ENCODE measurements at regions not wholly inside any gene's neighbourhood (a gene's known extent, or its start where the extent isn't known, plus 50 kb on each side); places are given as distances from the start of the nearest gene placed in this dataset.

- DNase-seq, result no peak
- Histone ChIP-seq H3K36me3 (replicated peaks) (no peaks in the 10 kb centered on the region), H3K4me3 (ENCODE audit: low read depth, low read length) (no peak overlapping the region), H3K27me3 (replicated peaks) (no peaks in the 10 kb centered on the region), H3K27ac (no peak overlapping the region)
- in situ Hi-C loops (cut with HindIII; ENCODE audit: low pct_ligation_motif_present, low sequenced_read_pairs), result no loop called here
- TF ChIP-seq CTCF (IDR thresholded peaks at IDR 0.05; ENCODE audit: low read depth, low read length, missing control alignments), result no peak
Observed at GRCh38 chr14:71175491-71175890, 268.2 kb downstream of the PCNX1 start.

DNA sequence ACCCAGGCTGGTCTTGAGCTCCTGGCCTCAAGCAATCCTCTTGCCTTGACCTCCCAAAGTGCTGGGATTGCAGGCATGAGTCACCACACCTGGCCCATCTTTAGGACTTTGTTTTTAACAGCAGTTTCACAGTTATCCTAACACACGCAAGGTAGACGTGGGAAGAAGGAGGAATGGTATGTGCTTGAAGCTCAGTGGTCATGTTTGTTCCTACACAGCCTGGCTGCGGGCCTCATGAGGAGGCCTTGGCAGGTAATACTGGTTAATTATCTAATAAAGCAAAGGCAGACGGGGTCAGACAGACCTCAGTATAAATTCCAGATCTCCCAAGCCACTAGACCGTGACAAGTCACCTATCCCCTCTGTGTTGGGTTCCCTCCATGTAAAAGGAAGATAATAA is 271.8 kb downstream of the PCNX1 start:
- H3K27me3 ChIP-seq (replicated peaks), result no peaks in the 10 kb centered on the region
- in situ Hi-C loops (cut with HindIII; ENCODE audit: low pct_ligation_motif_present, low sequenced_read_pairs), result no loop called here
- H3K36me3 ChIP-seq (replicated peaks), result no peaks in the 10 kb centered on the region
- DNase-seq, result no peak
- H3K27ac ChIP-seq, result no peak overlapping the region
- no peak overlapping the region for H3K4me3 ChIP-seq (ENCODE audit: low read depth, low read length)
- TF ChIP-seq CTCF (IDR thresholded peaks at IDR 0.05; ENCODE audit: low read depth, low read length, missing control alignments), result no peak

DNA sequence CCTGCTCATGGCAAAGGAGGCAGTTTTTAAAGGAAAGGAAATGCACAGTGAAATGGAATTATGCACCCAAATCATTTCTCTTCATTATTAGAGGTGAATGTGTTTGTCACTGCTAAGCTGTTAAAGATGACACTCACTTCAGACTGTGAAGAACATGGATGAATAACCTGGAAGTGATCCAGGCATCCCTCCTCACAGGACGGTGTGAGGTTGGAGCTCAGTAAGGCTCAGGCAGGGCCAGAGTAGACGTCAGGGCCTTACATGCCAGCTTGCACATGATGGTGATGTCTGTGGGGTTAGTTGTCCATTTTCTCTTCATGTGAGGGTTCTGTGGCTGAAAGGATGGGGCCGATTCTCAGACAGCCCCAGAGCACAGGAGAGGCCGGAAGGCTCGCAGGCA is 273.1 kb downstream of the PCNX1 start:
- no peak for TF ChIP-seq CTCF (IDR thresholded peaks at IDR 0.05; ENCODE audit: low read depth, low read length, missing control alignments)
- no peak for DNase-seq
- in situ Hi-C loops (cut with HindIII; ENCODE audit: low pct_ligation_motif_present, low sequenced_read_pairs), result no loop called here
- H3K36me3 ChIP-seq (replicated peaks), result no peaks in the 10 kb centered on the region
- no peak overlapping the region for H3K4me3 ChIP-seq (ENCODE audit: low read depth, low read length)
- no peak overlapping the region for H3K27ac ChIP-seq
- H3K27me3 ChIP-seq (replicated peaks), result no peaks in the 10 kb centered on the region

GRCh38 chr14:71181215-71182003 is 274.1 kb downstream of the PCNX1 start:
- TF ChIP-seq CTCF (IDR thresholded peaks at IDR 0.05; ENCODE audit: low read depth, low read length, missing control alignments), result no peak
- H3K27ac ChIP-seq, result no peak overlapping the region
- no peaks in the 10 kb centered on the region for H3K27me3 ChIP-seq (replicated peaks)
- DNase-seq, result no peak
- in situ Hi-C loops (cut with HindIII; ENCODE audit: low pct_ligation_motif_present, low sequenced_read_pairs), result no loop called here
- no peaks in the 10 kb centered on the region for H3K36me3 ChIP-seq (replicated peaks)
- H3K4me3 ChIP-seq (ENCODE audit: low read depth, low read length), result no peak overlapping the region

DNA sequence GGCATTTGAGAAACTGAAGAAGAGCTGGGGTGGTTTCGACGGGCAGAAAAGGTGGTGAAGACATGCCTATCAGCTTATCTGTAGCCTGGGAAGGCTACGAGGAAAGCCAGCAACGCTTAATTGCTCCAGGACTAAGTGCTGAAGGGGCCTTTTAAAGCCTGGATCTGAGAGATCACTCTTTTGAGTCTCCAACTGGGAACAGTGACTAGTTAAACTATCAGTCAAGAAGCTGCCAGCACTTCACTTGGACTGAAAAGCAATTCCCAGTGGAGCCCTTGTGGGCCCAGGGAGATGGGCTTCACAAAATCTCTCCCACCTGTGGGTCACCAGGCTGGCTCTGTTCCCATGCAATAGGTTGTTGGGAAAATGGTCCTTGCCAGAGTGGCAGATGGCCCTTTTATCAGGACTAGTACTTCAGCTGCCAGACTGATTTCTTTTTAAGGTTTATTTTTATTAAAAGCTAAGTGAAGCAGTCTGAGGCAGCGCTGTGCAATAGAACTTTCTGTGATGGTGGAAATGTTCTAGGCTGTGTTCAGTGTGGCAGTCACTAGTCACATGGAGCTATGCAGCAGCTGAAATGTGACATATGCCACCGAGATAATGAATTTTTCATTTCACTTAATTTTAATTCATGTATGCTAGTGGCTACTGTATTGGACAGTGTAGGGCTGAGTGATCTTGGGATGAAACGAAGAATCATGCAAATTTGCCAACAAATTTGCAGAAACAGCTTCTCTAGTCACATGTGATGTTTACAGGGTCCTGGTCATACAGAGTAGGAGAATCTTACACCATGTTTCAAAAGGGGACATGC is 276.8 kb downstream of the PCNX1 start:
- Histone ChIP-seq H3K27ac (no peak overlapping the region), H3K27me3 (replicated peaks) (no peaks in the 10 kb centered on the region), H3K36me3 (replicated peaks) (no peaks in the 10 kb centered on the region), H3K4me3 (ENCODE audit: low read depth, low read length) (no peak overlapping the region)
- in situ Hi-C loops (cut with HindIII; ENCODE audit: low pct_ligation_motif_present, low sequenced_read_pairs), result no loop called here
- DNase-seq, result no peak
- no peak for TF ChIP-seq CTCF (IDR thresholded peaks at IDR 0.05; ENCODE audit: low read depth, low read length, missing control alignments)

Data from brain microvascular endothelial cell (primary cell).